Ovary (tissue), 7 donors: ENCODE measurements at regions not wholly inside any gene's neighbourhood (a gene's known extent, or its start where the extent isn't known, plus 50 kb on each side); places are given as distances from the start of the nearest gene placed in this dataset.

Source experiments
- DNase-seq, 5 donors: peaks; one replicate each; pipeline ENCODE4 v3.0.0-alpha.2; 2019 to 2020
- H3K27ac ChIP-seq, 2 donors: fragments of 200-600 bp; one replicate each; pipeline versions ENCODE4 v1.5.1 to v1.8.0; 2019 to 2022
- H3K27me3 ChIP-seq: fragments of 200-600 bp; one replicate; pipeline ENCODE4 v1.8.0; 2022
- H3K36me3 ChIP-seq: fragments of 200-600 bp; sonication (generic); one replicate; pipeline ENCODE4 v1.5.1; 2019
- H3K4me1 ChIP-seq: one replicate; pipeline ENCODE4 v1.8.1; 2013; ENCODE audit warnings: mild to moderate bottlenecking, moderate library complexity; ENCODE audit not compliant: insufficient read depth
- H3K4me3 ChIP-seq: fragments of 200-600 bp; sonication (generic); one replicate; pipeline ENCODE4 v1.5.1; 2017
- H3K9me3 ChIP-seq, 2 donors: fragments of 200-600 bp in 1 of 2; sonication (generic) in 1 of 2; one replicate each; pipeline versions ENCODE4 v1.5.1 to v1.8.1; 2013 to 2019; ENCODE audit warnings: mild to moderate bottlenecking in 1 of 2, moderate library complexity in 1 of 2
- CTCF ChIP-seq, 3 donors: fragments of 450-650 bp in 2 of 3; fragments of 200-600 bp in 1 of 3; IDR thresholded peaks; one replicate each; pipeline versions ENCODE4 v1.5.1 to v1.8.0; 2016 to 2022; ENCODE audit warnings: antibody characterized with exemption in 3 of 3, mild to moderate bottlenecking in 1 of 3
- EP300 ChIP-seq: sonication (generic); formaldehyde crosslinking; IDR thresholded peaks from one replicate; pipeline ENCODE4 v1.6.1; 2017; ENCODE audit warnings: antibody characterized with exemption
- POLR2A ChIP-seq: fragments of 450-650 bp; IDR thresholded peaks from one replicate; pipeline ENCODE4 v1.6.1; 2017; ENCODE audit warnings: antibody characterized with exemption, mild to moderate bottlenecking, moderate library complexity
- WGBS, 3 donors: extraction: QIAGEN DNeasy Blood & Tissue Kit in 1 of 3; methylation state at CpG; one replicate each; pipeline versions ENCODE4 v1.1.5 to v1.1.7; 2013 to 2017; 5-methylcytosine and 5-hydroxymethylcytosine counted together
- intact Hi-C, 4 donors: fragments of 100-400 bp; cut with DNase I; formaldehyde crosslinking; loops; one replicate each; pipeline versions ENCODE4 v1.11.0 to v1.15.1; 2022 to 2023
- donor health status: DM: no; HTN: no; CAD: no; lungs with moderate emphysema.
- donor health status: DM: no; HTN: no; CAD: no.
- donor health status: Bipolar disorder and iron deficiency.
- donor health status: DM: no; HTN: no; CAD: no.
- donor health status: DM: yes; HTN: yes; CAD: no.

- intact Hi-C loops = no loop called here
- WGBS, 3 donors = 52 to 80% (median 77%) methylated on average over 1 of the region's 1 CpG
- TF ChIP-seq CTCF (IDR thresholded peaks at IDR 0.05) (no peak), POLR2A (no peak), EP300 (no peak)
- no peak overlapping the region for H3K4me3 ChIP-seq
- no peaks in the 10 kb centered on the region for H3K36me3 ChIP-seq
- H3K27me3 ChIP-seq = no peaks in the 10 kb centered on the region
- no peak for DNase-seq
- H3K9me3 ChIP-seq = no peaks in the 10 kb centered on the region
- no peak overlapping the region for H3K27ac ChIP-seq
- no peaks in the 10 kb centered on the region for H3K4me1 ChIP-seq
Observed at GRCh38 chr11:116388146-116388545, 384.6 kb downstream of the BUD13 start.

- H3K9me3 ChIP-seq = no peaks in the 10 kb centered on the region
- no peak overlapping the region for H3K4me3 ChIP-seq
- no peak overlapping the region for H3K27ac ChIP-seq
- H3K4me1 ChIP-seq = no peaks in the 10 kb centered on the region
- no peak for DNase-seq
- H3K36me3 ChIP-seq = no peaks in the 10 kb centered on the region
- intact Hi-C loops = no loop called here
- WGBS, 3 donors = 10 to 34% (median 20%) methylated on average over 2 of the region's 2 CpGs
- no peaks in the 10 kb centered on the region for H3K27me3 ChIP-seq
- TF ChIP-seq CTCF (IDR thresholded peaks at IDR 0.05) (no peak), POLR2A (no peak), EP300 (no peak)
Observed at GRCh38 chr11:116387641-116388040, 385.1 kb downstream of the BUD13 start.

- DNase-seq = no peak
- Histone ChIP-seq H3K4me1 (no peaks in the 10 kb centered on the region), H3K36me3 (no peaks in the 10 kb centered on the region), H3K4me3 (no peak overlapping the region), H3K9me3 (no peaks in the 10 kb centered on the region), H3K27me3 (no peaks in the 10 kb centered on the region), H3K27ac (no peak overlapping the region)
- intact Hi-C loops = no loop called here
- TF ChIP-seq EP300 = no peak
- TF ChIP-seq POLR2A = no peak
- TF ChIP-seq CTCF (IDR thresholded peaks at IDR 0.05) = no peak
- 93 to 99% (median 93%) methylated on average over 9 of the region's 9 CpGs for WGBS, 3 donors
Observed at GRCh38 chr11:116386118-116386699, 386.6 kb downstream of the BUD13 start.

GRCh38 chr11:116384876-116385275 lies 387.9 kb downstream of the BUD13 start:
- Histone ChIP-seq H3K36me3 (no peaks in the 10 kb centered on the region), H3K9me3 (no peaks in the 10 kb centered on the region), H3K27me3 (no peaks in the 10 kb centered on the region), H3K4me1 (no peaks in the 10 kb centered on the region), H3K4me3 (no peak overlapping the region), H3K27ac (no peak overlapping the region)
- TF ChIP-seq POLR2A (no peak), EP300 (no peak), CTCF (IDR thresholded peaks at IDR 0.05) (no peak)
- 86 to 92% (median 90%) methylated on average over 4 of the region's 4 CpGs for WGBS, 3 donors
- DNase-seq = no peak
- intact Hi-C loops = no loop called here
